Stomach (tissue), 8 donors: ENCODE measurements at regions not wholly inside any gene's neighbourhood (a gene's known extent, or its start where the extent isn't known, plus 50 kb on each side); places are given as distances from the start of the nearest gene placed in this dataset.

Source experiments
- DNase-seq, 2 donors: peaks; one replicate each; pipeline versions ENCODE4 v3.0.0 to v3.0.0-alpha.2; 2013 to 2019
- H3K27ac ChIP-seq, 5 donors: fragments of 200-600 bp in 4 of 5; sonication (generic) in 4 of 5; one replicate each; pipeline ENCODE4 v1.5.1; 2013 to 2019; ENCODE audit warnings: mild to moderate bottlenecking in 1 of 5, moderate library complexity in 1 of 5
- H3K27me3 ChIP-seq, 3 donors: fragments of 200-600 bp; sonication (generic); one replicate each; pipeline ENCODE4 v1.5.1; 2017 to 2019; ENCODE audit warnings: mixed run types in 1 of 3
- H3K36me3 ChIP-seq, 4 donors: fragments of 200-600 bp; sonication (generic); 1 replicate in 3 of 4; 2 replicates in 1 of 4; pipeline ENCODE4 v1.5.1; 2016 to 2019
- H3K4me1 ChIP-seq, 4 donors: fragments of 200-600 bp; sonication (generic); one replicate each; pipeline ENCODE4 v1.5.1; 2016 to 2019
- H3K4me3 ChIP-seq, 4 donors: fragments of 200-600 bp; sonication (generic) in 3 of 4; one replicate each; pipeline ENCODE4 v1.5.1; 2016 to 2019; ENCODE audit warnings: mild to moderate bottlenecking in 1 of 4
- H3K9me3 ChIP-seq, 4 donors: fragments of 200-600 bp; sonication (generic); one replicate each; pipeline ENCODE4 v1.5.1; 2016 to 2019
- EP300 ChIP-seq: sonication (generic); formaldehyde crosslinking; IDR thresholded peaks from one replicate; pipeline ENCODE4 v1.6.1; 2017; ENCODE audit warnings: antibody characterized with exemption
- POLR2A ChIP-seq, 4 donors: fragments of 450-650 bp; IDR thresholded peaks; one replicate each; pipeline ENCODE4 v1.6.1; 2016; ENCODE audit warnings: antibody characterized with exemption in 4 of 4, control low read depth in 2 of 4, mild to moderate bottlenecking in 1 of 4, moderate library complexity in 1 of 4
- POLR2AphosphoS5 ChIP-seq, 3 donors: sonication (generic); formaldehyde crosslinking; IDR thresholded peaks; one replicate each; pipeline ENCODE4 v1.6.1; 2016; ENCODE audit warnings: antibody characterized with exemption in 3 of 3
- WGBS, 5 donors: extraction: QIAGEN DNeasy Blood & Tissue Kit in 3 of 5; methylation state at CpG; one replicate each; pipeline versions ENCODE4 v1.1.5 to v1.1.7; 2013 to 2018; 5-methylcytosine and 5-hydroxymethylcytosine counted together
- intact Hi-C: fragments of 100-400 bp; cut with DNase I; formaldehyde crosslinking; loops from one replicate; pipeline ENCODE4 v1.15.1; 2023; ENCODE audit warnings: low total_unique reads
- TF ChIP-seq, protein P1 (sequence below), 7 experiments: fragments of 450-650 bp in 4 of 7; fragments of 200-600 bp in 3 of 7; sonication (generic) in 3 of 7; IDR thresholded peaks; one replicate each; pipeline ENCODE4 v1.5.1; 2016 to 2019; ENCODE audit warnings: antibody characterized with exemption in 7 of 7, control low read depth in 2 of 7, mild to moderate bottlenecking in 1 of 7
- donor health status: healthy with polysubstance abuse.
- donor health status: Bipolar disorder and iron deficiency.
- donor health status: healthy.

DNA sequence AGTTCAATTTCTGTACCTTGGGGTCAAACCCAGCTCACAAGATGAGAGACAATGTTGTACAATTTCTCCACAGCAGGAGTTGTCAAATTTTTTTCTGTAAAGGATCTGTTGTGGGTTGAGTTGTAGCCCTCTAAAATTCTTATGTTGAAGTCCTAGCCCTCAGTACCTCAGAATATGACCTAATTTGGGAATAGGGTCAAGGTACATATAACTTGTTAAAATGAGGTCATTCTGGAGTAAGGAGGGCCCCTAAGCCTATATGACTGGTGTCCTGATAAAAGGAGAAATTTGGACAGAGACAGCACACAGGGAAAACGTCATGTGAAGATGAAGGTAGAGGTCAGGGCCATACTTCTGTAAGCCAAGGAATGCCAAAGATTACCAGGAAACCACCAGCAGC is 264.9 kb downstream of the TTC8 start:
- H3K36me3 ChIP-seq: no peaks in the 10 kb centered on the region
- no peak for TF ChIP-seq EP300
- TF ChIP-seq, protein P1, sequence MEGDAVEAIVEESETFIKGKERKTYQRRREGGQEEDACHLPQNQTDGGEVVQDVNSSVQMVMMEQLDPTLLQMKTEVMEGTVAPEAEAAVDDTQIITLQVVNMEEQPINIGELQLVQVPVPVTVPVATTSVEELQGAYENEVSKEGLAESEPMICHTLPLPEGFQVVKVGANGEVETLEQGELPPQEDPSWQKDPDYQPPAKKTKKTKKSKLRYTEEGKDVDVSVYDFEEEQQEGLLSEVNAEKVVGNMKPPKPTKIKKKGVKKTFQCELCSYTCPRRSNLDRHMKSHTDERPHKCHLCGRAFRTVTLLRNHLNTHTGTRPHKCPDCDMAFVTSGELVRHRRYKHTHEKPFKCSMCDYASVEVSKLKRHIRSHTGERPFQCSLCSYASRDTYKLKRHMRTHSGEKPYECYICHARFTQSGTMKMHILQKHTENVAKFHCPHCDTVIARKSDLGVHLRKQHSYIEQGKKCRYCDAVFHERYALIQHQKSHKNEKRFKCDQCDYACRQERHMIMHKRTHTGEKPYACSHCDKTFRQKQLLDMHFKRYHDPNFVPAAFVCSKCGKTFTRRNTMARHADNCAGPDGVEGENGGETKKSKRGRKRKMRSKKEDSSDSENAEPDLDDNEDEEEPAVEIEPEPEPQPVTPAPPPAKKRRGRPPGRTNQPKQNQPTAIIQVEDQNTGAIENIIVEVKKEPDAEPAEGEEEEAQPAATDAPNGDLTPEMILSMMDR (IDR thresholded peaks at IDR 0.05): no peak
- no peak for TF ChIP-seq POLR2A (IDR thresholded peaks at IDR 0.05)
- no peak for TF ChIP-seq POLR2AphosphoS5 (IDR thresholded peaks at IDR 0.05)
- peaks cover 0 to 6% (median 0%) of the 10 kb centered on the region in 4 donors for H3K9me3 ChIP-seq
- no peak overlapping the region for H3K27ac ChIP-seq
- H3K4me1 ChIP-seq: peaks cover 0 to 8% (median 3%) of the 10 kb centered on the region in 4 donors
- no peak for DNase-seq
- H3K27me3 ChIP-seq: no peaks in the 10 kb centered on the region
- no peak overlapping the region for H3K4me3 ChIP-seq
- 50 to 83% (median 54%) methylated on average over 1 of the region's 1 CpG for WGBS, 5 donors
- intact Hi-C loops: no loop called here

GRCh38 chr14:89091781-89092180 is 267.3 kb downstream of the TTC8 start:
- Histone ChIP-seq H3K4me1 (peaks cover 0 to 3% (median 0%) of the 10 kb centered on the region in 4 donors), H3K4me3 (no peak overlapping the region), H3K27me3 (no peaks in the 10 kb centered on the region), H3K36me3 (no peaks in the 10 kb centered on the region), H3K27ac (no peak overlapping the region), H3K9me3 (peaks cover 0 to 6% (median 0%) of the 10 kb centered on the region in 4 donors)
- TF ChIP-seq EP300: no peak
- TF ChIP-seq, protein P1 (IDR thresholded peaks at IDR 0.05): no peak
- no peak for TF ChIP-seq POLR2AphosphoS5 (IDR thresholded peaks at IDR 0.05)
- TF ChIP-seq POLR2A (IDR thresholded peaks at IDR 0.05): no peak
- WGBS, 5 donors: 94 to 100% (median 97%) methylated on average over 1 of the region's 1 CpG
- DNase-seq: no peak
- intact Hi-C loops: no loop called here

DNA sequence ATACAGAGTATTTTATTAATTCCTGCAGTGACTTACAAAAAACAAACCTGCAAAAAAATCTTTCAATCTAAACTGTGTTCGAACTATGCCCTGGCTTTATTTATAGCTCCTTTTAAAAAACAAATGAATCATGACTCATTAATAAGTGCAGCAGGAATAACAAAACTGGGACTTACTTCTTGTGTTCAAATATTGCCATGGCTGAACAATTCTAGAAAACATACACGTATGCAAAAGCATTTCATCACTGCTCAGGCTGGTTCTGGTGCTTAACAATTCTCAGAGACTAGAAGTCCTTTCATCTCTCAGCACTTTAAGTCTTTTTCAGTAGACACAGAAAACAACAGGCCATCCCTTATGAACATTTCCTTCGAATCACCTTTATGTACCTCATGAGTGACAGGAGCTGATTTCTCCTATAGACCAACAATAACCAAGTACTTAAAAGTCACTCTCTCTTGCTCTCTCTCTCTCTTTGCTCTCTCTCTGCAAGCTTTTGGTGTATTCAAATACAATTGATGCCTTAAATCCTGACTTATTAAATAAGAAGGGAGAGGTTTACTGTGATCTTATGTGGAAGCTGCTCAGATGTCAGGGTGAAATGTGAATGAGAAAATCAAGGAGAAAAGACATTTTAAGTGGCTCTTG is 268.8 kb downstream of the TTC8 start:
- intact Hi-C loops: no loop called here
- WGBS, 5 donors: 40 to 55% (median 53%) methylated on average over 3 of the region's 3 CpGs

DNA sequence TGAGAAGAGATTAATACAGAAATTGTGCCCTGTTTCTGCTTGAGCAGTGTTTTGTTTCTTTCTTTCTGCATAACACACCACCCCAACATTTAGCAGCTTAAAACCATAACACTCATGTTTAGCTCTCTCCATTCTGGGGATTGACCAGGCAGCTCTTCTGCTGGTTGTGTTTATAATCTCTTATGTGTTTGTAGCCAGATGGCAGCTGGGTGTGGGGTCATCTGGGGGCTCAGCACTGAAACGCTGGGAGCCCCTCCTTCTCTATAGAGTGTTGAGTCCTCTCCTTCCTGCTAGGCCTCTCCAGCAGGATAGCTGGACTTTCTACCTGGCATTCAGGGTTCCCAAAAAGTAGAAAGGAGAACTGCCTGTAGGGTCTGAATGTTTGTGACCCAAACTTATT is 270.6 kb downstream of the TTC8 start:
- no peak for DNase-seq
- Histone ChIP-seq H3K4me3 (no peak overlapping the region), H3K36me3 (no peaks in the 10 kb centered on the region), H3K9me3 (peaks cover 0 to 6% (median 0%) of the 10 kb centered on the region in 4 donors), H3K27me3 (no peaks in the 10 kb centered on the region), H3K4me1 (no peaks in the 10 kb centered on the region), H3K27ac (no peak overlapping the region)
- TF ChIP-seq POLR2A (IDR thresholded peaks at IDR 0.05): no peak
- TF ChIP-seq, protein P1 (IDR thresholded peaks at IDR 0.05): no peak
- no peak for TF ChIP-seq POLR2AphosphoS5 (IDR thresholded peaks at IDR 0.05)
- TF ChIP-seq EP300: no peak
- intact Hi-C loops: no loop called here
- WGBS, 5 donors: 38 to 57% (median 54%) methylated on average over 1 of the region's 1 CpG

More for the DNA sequence above, 268.8 kb downstream of the TTC8 start:
- no peaks in the 10 kb centered on the region for H3K27me3 ChIP-seq
- H3K4me1 ChIP-seq: peaks cover 0 to 3% (median 0%) of the 10 kb centered on the region in 4 donors
- TF ChIP-seq POLR2A (IDR thresholded peaks at IDR 0.05) (no peak), EP300 (no peak), POLR2AphosphoS5 (IDR thresholded peaks at IDR 0.05) (no peak)
- TF ChIP-seq, protein P1 (IDR thresholded peaks at IDR 0.05): no peak
- H3K36me3 ChIP-seq: no peaks in the 10 kb centered on the region
- H3K4me3 ChIP-seq: no peak overlapping the region
- DNase-seq: no peak
- H3K27ac ChIP-seq: no peak overlapping the region
- H3K9me3 ChIP-seq: peaks cover 0 to 6% (median 0%) of the 10 kb centered on the region in 4 donors
